Keratinocyte (primary cell): ENCODE measurements at regions not wholly inside any gene's neighbourhood (a gene's known extent, or its start where the extent isn't known, plus 50 kb on each side); places are given as distances from the start of the nearest gene placed in this dataset.

ENCODE experiments used
- DNase-seq: peaks from one replicate; pipeline ENCODE4 v3.0.0-alpha.2; 2011; ENCODE audit warnings: low read depth, missing footprints, low spot score
- FAIRE-seq: peaks from 2 replicates; lab custom pipeline; 2011; peaks lifted over from hg19 to GRCh38; lab: Jason Lieb, UNC
- H2AFZ ChIP-seq: 2 replicates; pipeline ENCODE4 v1.6.0; 2012; ENCODE audit warnings: low read length, control low read depth, inconsistent platforms; ENCODE audit not compliant: control insufficient read depth
- H3K27ac ChIP-seq: 2 replicates; pipeline ENCODE4 v1.5.1; 2011; ENCODE audit warnings: low read length; ENCODE audit not compliant: control insufficient read depth, insufficient read depth
- H3K27me3 ChIP-seq: 3 replicates; pipeline ENCODE4 v1.6.0; 2011; ENCODE audit warnings: low read length; ENCODE audit not compliant: control insufficient read depth, insufficient read depth; ENCODE audit errors: extremely low read depth
- H3K36me3 ChIP-seq, 2 experiments: 2 replicates in 1 of 2; 3 replicates in 1 of 2; pipeline ENCODE4 v1.5.1; 2011; ENCODE audit warnings: low read length in 2 of 2, mild to moderate bottlenecking in 1 of 2; ENCODE audit not compliant: control insufficient read depth in 2 of 2, insufficient read depth in 2 of 2; ENCODE audit errors: extremely low read depth in 1 of 2
- H3K4me1 ChIP-seq: 3 replicates; pipeline ENCODE4 v1.5.1; 2011; ENCODE audit warnings: low read length; ENCODE audit not compliant: control insufficient read depth, insufficient read depth; ENCODE audit errors: extremely low read depth
- H3K4me2 ChIP-seq: 3 replicates; pipeline ENCODE4 v1.6.0; 2011; ENCODE audit warnings: low read depth, low read length; ENCODE audit not compliant: control insufficient read depth, insufficient read depth; ENCODE audit errors: extremely low read depth
- H3K4me3 ChIP-seq, 3 experiments: fragments of 200-600 bp in 1 of 3; sonication (generic) in 1 of 3; 2 replicates in 2 of 3; 3 replicates in 1 of 3; pipeline ENCODE4 v1.5.1; 2011 to 2016; ENCODE audit warnings: low read length in 3 of 3, mild to moderate bottlenecking in 3 of 3, control low read depth in 2 of 3, inconsistent platforms in 1 of 3, low read depth in 1 of 3, mixed read lengths in 1 of 3, mixed run types in 1 of 3, moderate library complexity in 1 of 3; ENCODE audit not compliant: control insufficient read depth in 2 of 3, insufficient read depth in 2 of 3; ENCODE audit errors: extremely low read depth in 1 of 3
- H3K79me2 ChIP-seq: 2 replicates; pipeline ENCODE4 v1.6.0; 2012; ENCODE audit warnings: low read length; ENCODE audit not compliant: control insufficient read depth, insufficient read depth
- H3K9ac ChIP-seq: 3 replicates; pipeline ENCODE4 v1.6.0; 2011; ENCODE audit warnings: low read length; ENCODE audit not compliant: control insufficient read depth, insufficient read depth; ENCODE audit errors: extremely low read depth
- H3K9me1 ChIP-seq: 3 replicates; pipeline ENCODE4 v1.6.0; 2011; ENCODE audit warnings: low read length; ENCODE audit not compliant: control insufficient read depth, insufficient read depth; ENCODE audit errors: extremely low read depth
- H3K9me3 ChIP-seq: 2 replicates; pipeline ENCODE4 v1.5.1; 2012; ENCODE audit warnings: low read depth, low read length; ENCODE audit not compliant: control insufficient read depth
- H4K20me1 ChIP-seq: 3 replicates; pipeline ENCODE4 v1.6.0; 2011; ENCODE audit warnings: low read length; ENCODE audit not compliant: control insufficient read depth, insufficient read depth; ENCODE audit errors: extremely low read depth
- EZH2 ChIP-seq: IDR thresholded peaks from one replicate; pipeline ENCODE4 v1.6.1; 2012; ENCODE audit warnings: inconsistent platforms, mild to moderate bottlenecking, low read length, moderate library complexity
- dilution Hi-C: fragments of 300-500 bp; cut with MboI; formaldehyde crosslinking; loops from one replicate; pipeline ENCODE4 v1.7.0; 2020; ENCODE audit warnings: low sequenced_read_pairs; ENCODE audit not compliant: extremely low pct_ligation_motif_present
- TF ChIP-seq, protein P1 (sequence below), 3 experiments: IDR thresholded peaks in 1 of 3; conservative IDR thresholded peaks in 1 of 3; optimal IDR thresholded peaks in 1 of 3; 2 replicates in 2 of 3; 3 replicates in 1 of 3; pipeline versions ENCODE3 to v1.5.1; 2011; ENCODE audit warnings: low read length in 3 of 3, mild to moderate bottlenecking in 3 of 3, moderate library complexity in 2 of 3, control low read depth in 1 of 3, inconsistent platforms in 1 of 3; ENCODE audit not compliant: insufficient read depth in 2 of 3; ENCODE audit errors: extremely low read depth in 1 of 3

GRCh38 chr12:114776731-114777442, 92.9 kb upstream of the TBX3 start:
- H4K20me1 ChIP-seq: no peaks in the 10 kb centered on the region
- no peak overlapping the region for H2AFZ ChIP-seq
- FAIRE-seq: no peak
- no peaks in the 10 kb centered on the region for H3K27me3 ChIP-seq
- H3K9ac ChIP-seq: no peak overlapping the region
- H3K27ac ChIP-seq: no peak overlapping the region
- no peaks in the 10 kb centered on the region for H3K79me2 ChIP-seq
- H3K9me1 ChIP-seq: no peaks in the 10 kb centered on the region
- DNase-seq: no peak
- H3K4me1 ChIP-seq: no peaks in the 10 kb centered on the region
- no peak overlapping the region for H3K4me2 ChIP-seq
- dilution Hi-C loops: no loop called here
- H3K36me3 ChIP-seq: no peaks in the 10 kb centered on the region
- no peaks in the 10 kb centered on the region for H3K9me3 ChIP-seq
- H3K4me3 ChIP-seq: no peak overlapping the region
- TF ChIP-seq, protein P1, sequence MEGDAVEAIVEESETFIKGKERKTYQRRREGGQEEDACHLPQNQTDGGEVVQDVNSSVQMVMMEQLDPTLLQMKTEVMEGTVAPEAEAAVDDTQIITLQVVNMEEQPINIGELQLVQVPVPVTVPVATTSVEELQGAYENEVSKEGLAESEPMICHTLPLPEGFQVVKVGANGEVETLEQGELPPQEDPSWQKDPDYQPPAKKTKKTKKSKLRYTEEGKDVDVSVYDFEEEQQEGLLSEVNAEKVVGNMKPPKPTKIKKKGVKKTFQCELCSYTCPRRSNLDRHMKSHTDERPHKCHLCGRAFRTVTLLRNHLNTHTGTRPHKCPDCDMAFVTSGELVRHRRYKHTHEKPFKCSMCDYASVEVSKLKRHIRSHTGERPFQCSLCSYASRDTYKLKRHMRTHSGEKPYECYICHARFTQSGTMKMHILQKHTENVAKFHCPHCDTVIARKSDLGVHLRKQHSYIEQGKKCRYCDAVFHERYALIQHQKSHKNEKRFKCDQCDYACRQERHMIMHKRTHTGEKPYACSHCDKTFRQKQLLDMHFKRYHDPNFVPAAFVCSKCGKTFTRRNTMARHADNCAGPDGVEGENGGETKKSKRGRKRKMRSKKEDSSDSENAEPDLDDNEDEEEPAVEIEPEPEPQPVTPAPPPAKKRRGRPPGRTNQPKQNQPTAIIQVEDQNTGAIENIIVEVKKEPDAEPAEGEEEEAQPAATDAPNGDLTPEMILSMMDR (optimal IDR thresholded peaks at IDR 0.05 in 1 of 3, IDR thresholded peaks at IDR 0.05 in 1 of 3, conservative IDR thresholded peaks at IDR 0.05 in 1 of 3; ENCODE audit: extremely low read depth in 1 of 3, insufficient read depth in 2 of 3, low read length in 3 of 3): no peak
- TF ChIP-seq EZH2: no peak

DNA sequence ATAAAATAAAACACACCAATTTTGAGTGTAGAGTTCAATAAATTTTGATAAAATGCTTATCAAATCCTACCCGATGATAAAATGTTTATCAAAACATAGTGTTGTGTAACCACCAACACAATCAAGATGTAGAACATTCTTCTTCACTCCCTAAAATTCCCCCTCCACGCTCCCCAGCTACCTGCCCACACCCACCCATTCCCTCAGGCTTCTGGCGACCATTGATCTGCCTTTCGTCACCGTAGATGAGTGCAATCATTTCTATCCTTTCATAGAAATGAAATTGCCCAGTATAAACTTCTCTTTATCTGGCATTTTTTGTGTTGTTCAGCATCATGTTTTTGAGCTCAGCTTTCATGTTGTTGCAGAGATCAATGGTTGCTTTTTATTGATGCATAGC, 90.7 kb upstream of the TBX3 start:
- no peaks in the 10 kb centered on the region for H3K4me1 ChIP-seq
- no peak overlapping the region for H3K4me2 ChIP-seq
- FAIRE-seq (no peak), DNase-seq (no peak)
- TF ChIP-seq, protein P1 (optimal IDR thresholded peaks at IDR 0.05 in 1 of 3, IDR thresholded peaks at IDR 0.05 in 1 of 3, conservative IDR thresholded peaks at IDR 0.05 in 1 of 3; ENCODE audit: extremely low read depth in 1 of 3, insufficient read depth in 2 of 3, low read length in 3 of 3): no peak
- no peak for TF ChIP-seq EZH2
- H4K20me1 ChIP-seq: no peaks in the 10 kb centered on the region
- no peak overlapping the region for H2AFZ ChIP-seq
- no peak overlapping the region for H3K4me3 ChIP-seq
- no peak overlapping the region for H3K9ac ChIP-seq
- dilution Hi-C loops: no loop called here
- no peaks in the 10 kb centered on the region for H3K9me1 ChIP-seq
- no peaks in the 10 kb centered on the region for H3K27me3 ChIP-seq
- H3K9me3 ChIP-seq: no peaks in the 10 kb centered on the region
- no peaks in the 10 kb centered on the region for H3K79me2 ChIP-seq
- no peaks in the 10 kb centered on the region for H3K36me3 ChIP-seq
- H3K27ac ChIP-seq: no peak overlapping the region
